SU-DHL-6 (cell line): ENCODE measurements at regions not wholly inside any gene's neighbourhood (a gene's known extent, or its start where the extent isn't known, plus 50 kb on each side); places are given as distances from the start of the nearest gene placed in this dataset.

Experiments used
- EZH2phosphoT487 ChIP-seq: fragments of 200-600 bp; sonication (generic), shearing (Covaris generic); conservative IDR thresholded peaks from 2 replicates; pipeline ENCODE4 v1.6.1; 2018; ENCODE audit warnings: mild to moderate bottlenecking, antibody characterized with exemption, low read length, moderate library complexity, mixed read lengths
- TF ChIP-seq, protein P1 (sequence below): fragments of 200-600 bp; sonication (generic); IDR thresholded peaks from one replicate; pipeline ENCODE4 v1.5.1; 2017; ENCODE audit warnings: antibody characterized with exemption, mild to moderate bottlenecking, low read length, moderate library complexity; ENCODE audit not compliant: insufficient read depth, poor library complexity, severe bottlenecking

DNA sequence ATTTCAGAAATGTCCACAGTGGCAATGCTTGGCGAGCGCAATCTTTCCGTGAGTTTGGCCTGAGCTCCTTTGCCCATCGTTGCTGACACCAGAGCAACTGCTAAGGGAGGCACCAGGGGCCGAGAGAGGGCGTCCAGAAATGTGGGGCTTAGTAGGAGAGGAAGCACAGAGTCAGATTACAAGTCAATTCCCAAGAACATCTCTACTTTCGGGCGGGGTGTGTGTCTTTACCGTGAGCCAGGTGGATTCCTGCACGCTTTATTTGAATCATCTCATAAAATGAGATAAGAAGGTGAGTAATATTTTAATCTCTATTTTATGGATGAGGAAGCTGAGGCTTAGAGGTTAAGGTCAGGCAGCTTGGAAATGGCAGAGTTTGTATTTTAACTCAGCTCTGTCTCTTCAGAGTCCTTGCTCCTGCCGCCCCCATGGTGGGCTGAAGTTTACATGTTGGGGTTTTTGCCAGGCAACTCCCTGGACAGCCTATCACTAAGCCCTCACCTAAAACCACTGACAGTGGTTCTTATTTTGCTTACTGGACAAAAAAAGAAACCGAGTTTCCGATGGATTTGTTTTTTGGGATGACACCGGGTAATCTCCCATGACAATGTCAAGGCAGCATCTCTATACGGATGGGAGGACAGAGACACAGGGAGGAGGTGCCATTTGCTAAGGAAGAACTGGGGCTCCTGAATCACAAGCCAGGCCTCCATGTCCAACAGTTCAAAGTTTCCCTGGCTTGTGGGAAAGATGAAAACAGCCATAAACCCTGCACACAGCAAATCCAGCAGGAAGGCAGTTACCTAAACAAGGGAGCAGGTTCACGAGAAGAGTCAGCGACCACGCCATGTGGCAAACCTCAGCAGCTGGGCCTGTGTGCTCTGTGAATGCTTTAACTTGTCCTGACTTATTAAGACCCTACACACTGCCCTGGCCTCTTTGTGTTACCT is 112.6 kb upstream of the SLC24A3 start:
- TF ChIP-seq, protein P1, sequence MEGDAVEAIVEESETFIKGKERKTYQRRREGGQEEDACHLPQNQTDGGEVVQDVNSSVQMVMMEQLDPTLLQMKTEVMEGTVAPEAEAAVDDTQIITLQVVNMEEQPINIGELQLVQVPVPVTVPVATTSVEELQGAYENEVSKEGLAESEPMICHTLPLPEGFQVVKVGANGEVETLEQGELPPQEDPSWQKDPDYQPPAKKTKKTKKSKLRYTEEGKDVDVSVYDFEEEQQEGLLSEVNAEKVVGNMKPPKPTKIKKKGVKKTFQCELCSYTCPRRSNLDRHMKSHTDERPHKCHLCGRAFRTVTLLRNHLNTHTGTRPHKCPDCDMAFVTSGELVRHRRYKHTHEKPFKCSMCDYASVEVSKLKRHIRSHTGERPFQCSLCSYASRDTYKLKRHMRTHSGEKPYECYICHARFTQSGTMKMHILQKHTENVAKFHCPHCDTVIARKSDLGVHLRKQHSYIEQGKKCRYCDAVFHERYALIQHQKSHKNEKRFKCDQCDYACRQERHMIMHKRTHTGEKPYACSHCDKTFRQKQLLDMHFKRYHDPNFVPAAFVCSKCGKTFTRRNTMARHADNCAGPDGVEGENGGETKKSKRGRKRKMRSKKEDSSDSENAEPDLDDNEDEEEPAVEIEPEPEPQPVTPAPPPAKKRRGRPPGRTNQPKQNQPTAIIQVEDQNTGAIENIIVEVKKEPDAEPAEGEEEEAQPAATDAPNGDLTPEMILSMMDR, result no peak
- TF ChIP-seq EZH2phosphoT487, result no peak
